ENCODE measurements at regions not wholly inside any gene's neighbourhood (a gene's known extent, or its start where the extent isn't known, plus 50 kb on each side); places are given as distances from the start of the nearest gene placed in this dataset.

- TF ChIP-seq POLR2A (IDR thresholded peaks at IDR 0.05; ENCODE audit: low read length) (no peak), GATA1 (IDR thresholded peaks at IDR 0.05; ENCODE audit: low read depth, low read length) (no peak)
These were observed 210.6 kb upstream of the ZPLD1 start for GRCh38 chr3:102224171-102224570.

Data from erythroblast (primary cell).